H1 (cell line): ENCODE measurements at regions not wholly inside any gene's neighbourhood (a gene's known extent, or its start where the extent isn't known, plus 50 kb on each side); places are given as distances from the start of the nearest gene placed in this dataset.

ENCODE experiments used
- CTCF ChIP-seq, 3 experiments: IDR thresholded peaks; 1 replicate in 2 of 3; 2 replicates in 1 of 3; pipeline versions ENCODE4 v1.5.1 to v1.6.1; 2011; ENCODE audit warnings: low read length in 3 of 3, mild to moderate bottlenecking in 3 of 3, inconsistent platforms in 2 of 3, low read depth in 1 of 3, moderate library complexity in 1 of 3; ENCODE audit not compliant: insufficient read depth in 1 of 3; ENCODE audit errors: control extremely low read depth in 1 of 3
- GABPA ChIP-seq: IDR thresholded peaks from 2 replicates; pipeline ENCODE4 v1.6.1; 2011; ENCODE audit warnings: mild to moderate bottlenecking, low read length, moderate library complexity, borderline replicate concordance; ENCODE audit not compliant: insufficient read depth
- GTF2F1 ChIP-seq: IDR thresholded peaks from 2 replicates; pipeline ENCODE4 v1.6.1; 2012; ENCODE audit warnings: low read depth, low read length, improper control_type of control experiment, borderline replicate concordance
- RBBP5 ChIP-seq: IDR thresholded peaks from 2 replicates; pipeline ENCODE4 v1.7.1; 2012; ENCODE audit warnings: low read depth, mild to moderate bottlenecking, inconsistent platforms, low read length, moderate library complexity, borderline replicate concordance
- SIN3A ChIP-seq, 2 experiments: IDR thresholded peaks in 1 of 2; conservative IDR thresholded peaks in 1 of 2; 2 replicates each; pipeline ENCODE4 v1.6.1; 2011 to 2012; ENCODE audit warnings: low read length in 2 of 2, improper control_type of control experiment in 1 of 2, low read depth in 1 of 2, mild to moderate bottlenecking in 1 of 2
- SP1 ChIP-seq: IDR thresholded peaks from 2 replicates; pipeline ENCODE4 v1.6.1; 2011; ENCODE audit warnings: low read depth, low read length
- SUZ12 ChIP-seq: fragments of 200-600 bp; sonication (generic); IDR thresholded peaks from 2 replicates; pipeline ENCODE4 v1.6.1; 2012; ENCODE audit warnings: mild to moderate bottlenecking, inconsistent platforms, low read length, moderate library complexity, mixed read lengths
- USF2 ChIP-seq: IDR thresholded peaks from 2 replicates; pipeline ENCODE4 v1.6.1; 2011; ENCODE audit warnings: low read length, improper control_type of control experiment

- TF ChIP-seq SIN3A (conservative IDR thresholded peaks at IDR 0.05 in 1 of 2, IDR thresholded peaks at IDR 0.05 in 1 of 2; ENCODE audit: low read depth in 1 of 2, low read length in 2 of 2) (no peak), GABPA (no peak), RBBP5 (no peak), CTCF (IDR thresholded peaks at IDR 0.05; ENCODE audit: control extremely low read depth in 1 of 3, insufficient read depth in 1 of 3, low read depth in 1 of 3, low read length in 3 of 3) (no peak), SP1 (no peak), GTF2F1 (no peak), USF2 (no peak), SUZ12 (no peak)
Observed at GRCh38 chr13:70362820-70363570, 254.7 kb upstream of the KLHL1 start (continued).
